C4-2B (cell line): ENCODE measurements at regions not wholly inside any gene's neighbourhood (a gene's known extent, or its start where the extent isn't known, plus 50 kb on each side); places are given as distances from the start of the nearest gene placed in this dataset.

Source experiments
- CTCF ChIP-seq: fragments of 450-650 bp; conservative IDR thresholded peaks from 2 replicates; pipeline ENCODE4 v1.5.1; 2017; ENCODE audit warnings: mild to moderate bottlenecking
- ZFX ChIP-seq: fragments of 450-650 bp; IDR thresholded peaks from 2 replicates; pipeline ENCODE4 v1.6.1; 2017

GRCh38 chr21:41600556-41600955, 92.6 kb upstream of the TMPRSS2 start:
- no peak for TF ChIP-seq CTCF
- TF ChIP-seq ZFX, result no peak
